ENCODE measurements at regions not wholly inside any gene's neighbourhood (a gene's known extent, or its start where the extent isn't known, plus 50 kb on each side); places are given as distances from the start of the nearest gene placed in this dataset.

DNA sequence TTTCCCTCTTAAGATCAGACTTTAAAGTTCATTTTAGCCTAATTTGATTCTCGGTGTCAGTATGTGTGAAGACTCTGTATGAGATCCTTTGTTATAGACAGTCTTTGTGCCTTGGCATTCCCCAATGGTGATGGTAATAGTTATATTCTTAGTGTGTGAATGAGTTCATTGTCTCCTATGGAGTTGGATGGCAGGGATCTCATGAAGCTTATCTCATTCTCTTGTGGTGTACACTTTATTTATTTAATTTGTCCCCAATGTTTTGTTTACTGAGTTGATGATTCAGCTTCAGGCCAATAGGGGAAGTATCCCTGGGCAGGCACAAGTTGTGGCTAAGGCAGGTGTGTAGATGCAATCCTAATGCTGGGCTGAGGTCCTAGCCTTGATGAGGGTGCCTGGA, 222.0 kb upstream of the DPPA4 start:
- H3K27me3 ChIP-seq (ENCODE audit: insufficient read depth, poor library complexity, severe bottlenecking), result no peaks in the 10 kb centered on the region
- DNase-seq (ENCODE audit: low read depth in 1 of 2, low spot score in 1 of 2), result no peak
- TF ChIP-seq POLR2AphosphoS5 (IDR thresholded peaks at IDR 0.05; ENCODE audit: low read depth) (no peak), SPI1 (IDR thresholded peaks at IDR 0.05; ENCODE audit: borderline replicate concordance, low read depth) (no peak)
- TF ChIP-seq, protein P1, sequence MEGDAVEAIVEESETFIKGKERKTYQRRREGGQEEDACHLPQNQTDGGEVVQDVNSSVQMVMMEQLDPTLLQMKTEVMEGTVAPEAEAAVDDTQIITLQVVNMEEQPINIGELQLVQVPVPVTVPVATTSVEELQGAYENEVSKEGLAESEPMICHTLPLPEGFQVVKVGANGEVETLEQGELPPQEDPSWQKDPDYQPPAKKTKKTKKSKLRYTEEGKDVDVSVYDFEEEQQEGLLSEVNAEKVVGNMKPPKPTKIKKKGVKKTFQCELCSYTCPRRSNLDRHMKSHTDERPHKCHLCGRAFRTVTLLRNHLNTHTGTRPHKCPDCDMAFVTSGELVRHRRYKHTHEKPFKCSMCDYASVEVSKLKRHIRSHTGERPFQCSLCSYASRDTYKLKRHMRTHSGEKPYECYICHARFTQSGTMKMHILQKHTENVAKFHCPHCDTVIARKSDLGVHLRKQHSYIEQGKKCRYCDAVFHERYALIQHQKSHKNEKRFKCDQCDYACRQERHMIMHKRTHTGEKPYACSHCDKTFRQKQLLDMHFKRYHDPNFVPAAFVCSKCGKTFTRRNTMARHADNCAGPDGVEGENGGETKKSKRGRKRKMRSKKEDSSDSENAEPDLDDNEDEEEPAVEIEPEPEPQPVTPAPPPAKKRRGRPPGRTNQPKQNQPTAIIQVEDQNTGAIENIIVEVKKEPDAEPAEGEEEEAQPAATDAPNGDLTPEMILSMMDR (IDR thresholded peaks at IDR 0.05; ENCODE audit: insufficient read depth, low read length), result no peak
- H3K4me3 ChIP-seq (replicated peaks; ENCODE audit: insufficient read depth, low read length), result no peak overlapping the region
- H3K27ac ChIP-seq (replicated peaks), result no peak overlapping the region

DNA sequence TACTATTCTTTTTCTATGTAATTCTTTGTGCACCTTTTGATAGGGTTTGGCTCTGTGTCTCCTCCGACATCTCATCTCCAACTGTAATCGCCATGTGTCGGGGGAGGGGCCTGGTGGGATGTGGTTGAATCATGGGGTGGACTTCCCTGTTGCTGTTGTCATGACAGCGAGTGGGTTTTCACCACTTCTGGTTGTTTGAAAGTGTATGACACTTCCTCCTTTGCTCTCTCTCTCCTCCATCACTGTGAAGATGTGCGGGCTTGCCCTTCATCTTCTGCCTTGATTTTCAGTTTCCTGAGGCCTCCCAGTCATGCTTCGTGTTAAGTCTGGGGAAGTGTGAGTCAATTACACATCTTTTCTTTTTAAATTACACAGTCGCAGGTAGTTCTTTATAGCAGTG, 225.8 kb upstream of the DPPA4 start:
- Histone ChIP-seq H3K27ac (replicated peaks) (no peak overlapping the region), H3K27me3 (ENCODE audit: insufficient read depth, poor library complexity, severe bottlenecking) (no peaks in the 10 kb centered on the region), H3K4me3 (replicated peaks; ENCODE audit: insufficient read depth, low read length) (no peak overlapping the region)
- TF ChIP-seq SPI1 (IDR thresholded peaks at IDR 0.05; ENCODE audit: borderline replicate concordance, low read depth) (peak; percentile 73; the same call in 1 of the 2 replicates), POLR2AphosphoS5 (IDR thresholded peaks at IDR 0.05; ENCODE audit: low read depth) (no peak)
- TF ChIP-seq, protein P2, sequence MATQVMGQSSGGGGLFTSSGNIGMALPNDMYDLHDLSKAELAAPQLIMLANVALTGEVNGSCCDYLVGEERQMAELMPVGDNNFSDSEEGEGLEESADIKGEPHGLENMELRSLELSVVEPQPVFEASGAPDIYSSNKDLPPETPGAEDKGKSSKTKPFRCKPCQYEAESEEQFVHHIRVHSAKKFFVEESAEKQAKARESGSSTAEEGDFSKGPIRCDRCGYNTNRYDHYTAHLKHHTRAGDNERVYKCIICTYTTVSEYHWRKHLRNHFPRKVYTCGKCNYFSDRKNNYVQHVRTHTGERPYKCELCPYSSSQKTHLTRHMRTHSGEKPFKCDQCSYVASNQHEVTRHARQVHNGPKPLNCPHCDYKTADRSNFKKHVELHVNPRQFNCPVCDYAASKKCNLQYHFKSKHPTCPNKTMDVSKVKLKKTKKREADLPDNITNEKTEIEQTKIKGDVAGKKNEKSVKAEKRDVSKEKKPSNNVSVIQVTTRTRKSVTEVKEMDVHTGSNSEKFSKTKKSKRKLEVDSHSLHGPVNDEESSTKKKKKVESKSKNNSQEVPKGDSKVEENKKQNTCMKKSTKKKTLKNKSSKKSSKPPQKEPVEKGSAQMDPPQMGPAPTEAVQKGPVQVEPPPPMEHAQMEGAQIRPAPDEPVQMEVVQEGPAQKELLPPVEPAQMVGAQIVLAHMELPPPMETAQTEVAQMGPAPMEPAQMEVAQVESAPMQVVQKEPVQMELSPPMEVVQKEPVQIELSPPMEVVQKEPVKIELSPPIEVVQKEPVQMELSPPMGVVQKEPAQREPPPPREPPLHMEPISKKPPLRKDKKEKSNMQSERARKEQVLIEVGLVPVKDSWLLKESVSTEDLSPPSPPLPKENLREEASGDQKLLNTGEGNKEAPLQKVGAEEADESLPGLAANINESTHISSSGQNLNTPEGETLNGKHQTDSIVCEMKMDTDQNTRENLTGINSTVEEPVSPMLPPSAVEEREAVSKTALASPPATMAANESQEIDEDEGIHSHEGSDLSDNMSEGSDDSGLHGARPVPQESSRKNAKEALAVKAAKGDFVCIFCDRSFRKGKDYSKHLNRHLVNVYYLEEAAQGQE (IDR thresholded peaks at IDR 0.05; ENCODE audit: insufficient replicate concordance, low read depth), result no peak
- TF ChIP-seq, protein P1 (IDR thresholded peaks at IDR 0.05; ENCODE audit: insufficient read depth, low read length), result no peak
- peak; percentile 0 to 60 for DNase-seq (ENCODE audit: low read depth in 1 of 2, low spot score in 1 of 2)

DNA sequence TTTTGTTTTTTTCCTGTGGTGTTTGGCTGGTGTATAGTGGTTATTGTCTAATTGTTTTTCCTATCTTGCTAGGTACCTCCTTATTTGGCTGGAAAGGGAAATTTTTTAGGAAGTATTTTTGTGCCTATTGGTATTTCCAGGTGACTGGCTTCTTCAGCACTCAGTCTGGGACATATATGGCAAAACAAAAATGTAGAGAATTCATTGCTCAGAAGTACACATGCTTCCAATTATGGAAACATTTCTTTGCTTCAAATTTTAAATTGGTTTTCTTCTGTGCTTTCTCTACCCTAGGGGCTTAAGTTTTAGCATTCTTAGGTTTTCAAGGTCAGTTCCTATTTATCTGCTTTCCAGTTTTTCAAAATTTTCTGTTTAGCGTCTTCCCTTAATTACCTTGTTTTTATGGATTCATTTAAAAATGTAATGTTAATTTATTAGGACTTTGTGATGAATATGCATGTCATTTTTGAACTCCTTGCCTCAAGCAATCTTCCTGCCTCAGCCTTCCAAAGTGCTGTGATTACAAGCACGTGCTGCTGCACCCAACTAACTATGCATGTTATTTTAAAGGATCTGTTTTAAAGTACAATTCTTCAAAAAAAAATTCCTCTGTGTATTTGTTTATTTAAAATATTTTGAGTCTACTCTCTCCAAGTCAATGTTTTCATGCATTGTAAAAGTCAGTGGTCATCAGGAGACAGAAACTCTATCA, 231.9 kb upstream of the DPPA4 start:
- no peak for DNase-seq (ENCODE audit: low read depth in 1 of 2, low spot score in 1 of 2)

More for the DNA sequence above, 231.9 kb upstream of the DPPA4 start:
- TF ChIP-seq, protein P2 (IDR thresholded peaks at IDR 0.05; ENCODE audit: insufficient replicate concordance, low read depth), result no peak
- TF ChIP-seq, protein P1 (IDR thresholded peaks at IDR 0.05; ENCODE audit: insufficient read depth, low read length), result no peak
- Histone ChIP-seq H3K27ac (replicated peaks) (no peak overlapping the region), H3K27me3 (ENCODE audit: insufficient read depth, poor library complexity, severe bottlenecking) (no peaks in the 10 kb centered on the region), H3K4me3 (replicated peaks; ENCODE audit: insufficient read depth, low read length) (no peak overlapping the region)
